NOMO-1 treated with dmso at 0.1 percent for 144 hours (cell line): ENCODE measurements at regions not wholly inside any gene's neighbourhood (a gene's known extent, or its start where the extent isn't known, plus 50 kb on each side); places are given as distances from the start of the nearest gene placed in this dataset.

ENCODE experiments used
- DNase-seq: peaks from one replicate; lab custom pipeline; 2025; ENCODE audit not compliant: unreplicated experiment; lab: John Stamatoyannopoulos, UW

DNA sequence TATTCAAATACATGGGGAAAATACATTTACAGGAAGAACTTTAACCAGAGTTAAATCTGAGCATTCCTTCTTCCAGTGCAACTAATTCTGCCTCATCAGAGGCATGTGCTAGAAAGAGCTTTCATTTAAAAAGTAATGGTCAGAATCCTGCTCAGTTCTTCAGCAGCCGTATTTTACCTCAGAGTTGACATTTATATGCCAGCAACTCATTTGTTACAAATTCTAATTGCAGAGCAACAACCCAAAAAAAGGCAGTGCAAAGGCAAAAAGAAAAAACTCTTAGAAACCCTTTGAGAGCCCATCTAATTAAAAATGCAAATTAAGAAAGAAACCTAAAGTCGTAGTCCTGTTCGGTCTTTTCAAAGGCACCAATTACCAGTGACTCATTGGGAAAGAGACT lies 392.5 kb downstream of the PBX1 start:
- no peak for DNase-seq

DNA sequence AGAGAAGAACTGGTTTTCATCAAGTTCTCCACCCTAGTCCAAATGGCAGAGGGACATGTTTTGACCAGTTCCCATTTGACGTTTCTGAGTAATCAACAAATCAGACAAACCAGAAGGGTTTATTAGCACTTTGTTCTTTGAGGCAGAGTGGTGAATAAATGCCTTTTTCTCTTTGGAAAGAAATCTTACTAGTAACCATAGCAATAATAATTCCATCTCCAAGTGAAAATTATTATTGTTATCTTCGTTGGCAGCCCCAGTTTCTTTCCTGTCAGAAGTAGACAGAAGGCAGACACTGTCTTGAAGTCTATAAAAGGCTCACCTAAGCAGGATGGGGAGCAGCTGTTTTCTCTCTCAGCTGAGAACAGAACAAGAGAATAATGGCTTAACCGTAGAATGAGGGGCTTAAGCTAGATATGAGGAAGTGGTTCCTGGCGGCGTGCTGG lies 391.6 kb downstream of the PBX1 start:
- DNase-seq, result no peak

DNA sequence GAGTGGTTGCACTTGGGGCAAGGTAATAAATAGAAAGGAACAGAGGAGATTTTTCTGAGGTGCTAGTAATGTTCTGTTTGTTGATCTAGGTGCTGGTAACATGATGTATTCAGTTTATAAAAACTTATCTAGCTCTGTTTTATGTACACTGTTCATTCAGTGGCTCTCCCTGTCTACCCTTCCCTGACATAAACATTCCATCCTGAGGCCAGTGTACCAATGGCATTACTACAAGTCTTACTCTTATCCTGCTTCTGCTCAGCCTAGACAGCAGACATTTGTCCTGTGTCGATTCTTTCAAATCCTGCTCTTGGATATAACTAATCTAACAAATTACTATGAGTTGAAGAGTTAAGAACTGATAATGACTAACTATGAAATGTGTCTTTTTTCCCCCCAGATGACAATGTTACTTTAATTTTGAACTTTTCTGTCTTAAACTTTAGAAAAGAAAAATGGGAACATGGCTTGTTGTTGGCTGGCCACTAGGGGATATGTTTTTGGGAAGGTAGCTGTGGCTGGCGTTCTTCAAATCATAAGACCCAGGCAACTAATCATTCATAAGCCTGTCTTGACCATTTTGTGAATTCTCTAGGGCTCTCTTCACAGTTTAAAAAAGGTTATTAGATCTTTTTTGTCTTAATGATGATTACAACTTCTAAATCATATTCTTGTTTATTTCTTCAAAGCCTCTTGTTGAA lies 390.9 kb downstream of the PBX1 start:
- no peak for DNase-seq

DNA sequence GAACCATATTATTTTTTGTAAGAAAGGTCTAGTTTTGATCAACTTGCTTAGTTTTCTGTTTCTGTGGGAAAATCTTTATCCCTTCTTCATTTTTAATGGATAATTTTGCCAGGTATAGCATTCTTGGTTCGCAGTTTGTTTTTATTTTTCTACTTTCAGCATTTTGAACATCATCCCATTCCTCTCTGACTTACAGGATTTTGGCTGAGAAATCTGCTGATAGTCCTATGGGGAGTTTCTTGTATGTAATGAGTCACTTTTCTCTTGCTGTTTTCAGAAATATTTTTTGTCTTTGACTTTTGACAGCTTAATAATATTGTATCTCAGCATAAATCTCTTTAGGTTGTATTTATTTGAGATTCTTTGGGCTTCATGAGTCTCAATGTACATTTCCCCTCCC lies 389.1 kb downstream of the PBX1 start:
- DNase-seq, result no peak

DNA sequence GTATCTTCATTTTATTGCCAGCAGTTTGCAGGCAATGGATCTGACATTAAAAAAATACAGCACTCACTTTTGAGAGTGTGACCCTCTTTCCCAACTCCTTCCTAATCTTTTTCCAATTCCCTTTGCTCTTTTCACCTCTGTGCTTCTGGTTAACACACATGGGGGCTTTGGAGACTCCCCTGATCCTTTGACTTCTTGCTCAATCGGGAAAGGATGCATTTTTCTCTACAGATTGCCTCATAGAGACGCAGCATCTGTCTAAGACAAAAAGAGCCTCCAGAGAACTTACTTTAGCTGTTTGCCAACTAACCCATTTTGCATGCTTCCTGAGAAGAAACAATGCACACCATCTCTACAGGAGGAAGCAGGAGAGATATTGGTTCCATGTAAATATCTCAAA lies 378.3 kb downstream of the PBX1 start:
- DNase-seq, result no peak

DNA sequence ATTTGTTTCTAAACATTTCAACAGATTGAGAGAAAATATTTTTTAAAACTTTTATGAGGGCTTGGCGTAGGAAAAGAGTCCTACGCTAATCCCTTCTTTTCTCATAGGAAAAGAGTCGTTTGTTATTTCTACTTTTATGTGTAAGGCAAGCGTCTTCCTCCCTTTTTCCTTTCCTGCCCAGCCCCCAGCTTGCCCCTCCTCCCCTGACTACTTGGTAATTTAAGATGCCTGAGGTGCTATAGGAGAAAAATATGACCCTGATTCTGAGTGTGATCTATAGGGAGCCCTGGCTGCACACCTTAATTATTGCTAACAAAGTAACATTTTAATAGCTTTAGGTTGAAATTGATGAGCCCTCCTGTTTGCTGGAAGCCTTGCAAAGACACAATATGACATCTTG lies 373.6 kb downstream of the PBX1 start:
- DNase-seq, result no peak

DNA sequence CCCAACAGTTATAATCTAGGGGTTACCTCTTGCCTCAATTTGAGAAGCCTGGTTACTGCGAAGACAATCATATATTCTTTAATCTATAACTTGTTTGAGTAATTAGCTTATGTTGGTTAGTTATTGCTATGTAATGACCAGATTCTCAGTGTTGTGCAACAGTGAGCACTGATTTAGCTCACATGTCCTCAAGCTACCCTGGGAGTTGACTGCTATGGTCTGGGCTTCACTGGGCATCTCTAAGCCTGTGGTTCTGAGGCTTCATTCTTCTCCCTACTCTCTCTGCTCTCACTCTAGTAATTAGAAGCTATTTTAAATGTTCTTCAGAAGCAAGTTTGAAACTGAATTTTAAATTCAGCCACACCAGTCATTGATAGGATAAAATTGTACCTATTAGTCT lies 371.8 kb downstream of the PBX1 start:
- DNase-seq, result no peak

DNA sequence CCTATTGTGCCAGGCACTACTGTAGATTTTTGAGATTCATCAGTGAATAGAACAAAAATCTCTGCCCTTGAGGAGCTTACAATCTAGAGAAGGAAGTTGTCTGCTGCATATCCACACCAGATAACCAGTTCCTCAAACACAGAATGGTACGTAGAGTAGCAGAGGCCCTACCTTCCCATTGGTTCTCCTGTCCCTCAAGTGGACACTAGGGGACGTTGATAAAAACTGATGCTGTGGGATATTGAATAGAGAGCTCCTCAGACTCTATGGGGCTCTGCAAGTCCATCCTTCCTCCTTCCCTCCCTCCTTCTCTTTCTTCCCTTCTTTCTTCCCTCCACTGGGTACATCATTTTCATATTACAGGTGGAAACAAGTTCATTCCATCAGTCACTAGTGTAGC lies 371.3 kb downstream of the PBX1 start:
- DNase-seq, result no peak

DNA sequence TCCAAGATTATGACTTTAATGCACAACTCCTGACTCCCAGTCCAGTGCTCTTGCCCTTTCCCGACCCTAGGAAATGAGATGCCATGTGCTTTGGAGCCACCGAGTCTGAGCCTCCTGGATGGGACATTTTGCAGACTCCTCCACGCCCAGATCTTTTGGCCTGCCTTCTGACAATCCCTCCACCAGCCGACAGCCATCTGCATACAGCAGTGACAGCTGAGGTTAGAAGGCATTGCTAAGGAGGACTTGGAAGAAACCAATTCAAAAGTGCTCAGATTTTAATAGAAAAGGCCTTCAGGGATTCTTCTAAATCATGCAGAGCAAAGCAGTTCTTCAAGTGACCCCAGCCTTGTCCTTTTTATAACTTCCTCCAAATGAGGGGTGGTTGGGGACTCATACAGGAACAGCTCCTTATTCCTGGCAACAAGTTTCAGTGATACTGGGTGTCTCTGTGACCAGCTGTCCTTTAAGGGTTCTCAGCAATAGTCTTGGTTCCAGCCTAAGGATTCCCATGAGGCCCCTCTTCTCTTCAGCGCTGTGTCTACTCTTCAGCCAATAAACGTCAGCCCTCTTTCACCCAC lies 369.3 kb downstream of the PBX1 start:
- no peak for DNase-seq

DNA sequence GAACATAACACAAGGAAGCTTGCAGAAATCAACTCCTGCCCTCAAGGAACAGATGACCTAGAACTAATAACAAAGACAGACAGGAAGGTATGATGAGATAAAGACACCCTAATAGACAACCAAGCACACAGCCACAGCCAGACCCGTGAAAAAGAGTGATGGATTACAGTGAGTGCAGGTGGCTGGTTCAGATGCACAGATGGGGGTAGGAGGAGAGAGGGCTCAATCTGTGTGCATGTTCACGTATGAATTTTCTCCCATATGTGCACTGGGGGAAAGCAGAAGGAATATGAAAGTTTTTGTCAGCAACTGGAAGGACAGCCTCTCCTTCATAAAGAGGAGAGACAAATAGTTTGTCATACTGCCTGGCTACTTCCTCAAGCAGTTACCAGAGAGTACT lies 367.1 kb downstream of the PBX1 start:
- DNase-seq, result no peak

DNA sequence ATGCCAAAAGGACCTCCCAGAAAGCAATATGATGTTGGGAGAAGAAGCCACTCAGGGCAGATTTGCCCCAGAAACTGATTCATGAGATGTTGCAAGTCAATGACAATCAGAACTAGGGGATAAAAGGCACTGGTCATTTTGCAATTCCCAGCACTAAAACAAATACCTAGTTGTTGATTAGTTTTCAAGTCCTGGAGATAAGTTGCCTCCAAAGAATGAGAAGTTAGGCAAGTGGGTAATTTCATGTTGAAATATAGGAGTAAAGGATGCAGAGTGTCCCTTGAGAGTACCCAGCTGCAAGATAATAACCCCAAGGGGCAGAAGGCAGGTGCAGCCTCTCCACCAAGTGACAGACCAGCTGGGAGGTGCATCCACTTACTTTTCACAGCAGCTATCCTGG lies 363.6 kb downstream of the PBX1 start:
- no peak for DNase-seq

DNA sequence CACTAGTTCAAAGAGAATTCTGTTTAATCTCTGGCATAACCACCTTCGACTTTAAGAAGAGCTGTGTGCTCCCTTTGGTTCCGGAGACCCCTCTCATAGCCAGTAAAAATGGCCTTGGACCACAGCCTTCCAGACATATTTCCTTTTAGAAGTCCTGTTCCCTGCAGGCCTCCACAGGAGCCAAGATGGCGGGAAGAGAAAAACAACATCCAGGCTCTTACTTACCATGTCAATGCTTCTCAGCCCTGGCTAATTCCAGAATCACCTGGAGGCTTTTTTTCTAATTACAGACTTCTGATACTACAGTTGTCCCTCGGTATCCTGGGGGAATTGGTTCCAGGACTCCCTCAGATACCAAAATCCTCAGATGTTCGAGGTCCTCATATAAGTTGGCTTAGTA lies 362.5 kb downstream of the PBX1 start:
- no peak for DNase-seq

DNA sequence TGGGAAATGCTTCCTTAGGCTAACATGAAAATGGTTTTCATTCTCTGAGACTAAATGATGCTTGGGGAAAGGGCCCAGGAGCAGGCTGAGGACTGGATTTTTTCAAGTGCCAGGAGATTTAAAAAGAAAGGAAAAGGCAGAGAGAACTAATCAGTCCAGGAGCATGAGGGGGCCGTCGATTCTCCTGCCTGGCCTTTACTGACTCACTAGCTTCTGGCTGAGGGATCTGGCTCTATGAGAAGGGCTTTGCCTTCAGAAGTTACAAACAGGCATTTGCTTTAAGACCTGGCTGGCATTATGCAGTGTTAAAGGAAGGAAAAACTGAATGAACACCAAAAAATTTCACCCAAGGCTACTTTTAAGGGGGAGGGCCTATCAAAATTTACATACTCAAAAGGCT lies 359.2 kb downstream of the PBX1 start:
- DNase-seq, result no peak

DNA sequence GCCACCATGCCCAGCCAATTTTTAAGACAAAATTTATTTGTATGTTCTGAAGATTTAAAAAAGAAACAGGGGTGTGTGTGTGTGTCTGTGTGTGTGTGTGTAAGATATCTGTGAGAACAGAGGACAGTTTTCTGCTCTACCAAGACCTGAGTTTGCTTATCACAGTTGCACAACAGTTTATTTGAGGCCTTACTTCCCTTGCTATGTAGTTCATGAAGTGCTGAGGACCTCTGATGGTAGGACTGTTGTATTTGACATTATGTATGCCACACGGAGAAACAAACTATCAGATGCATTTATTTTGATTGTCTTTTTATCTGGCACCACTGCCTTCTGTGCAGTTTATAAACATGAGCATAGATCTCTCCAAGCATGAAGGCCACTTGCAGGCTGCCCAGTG lies 355.2 kb downstream of the PBX1 start:
- DNase-seq, result no peak

DNA sequence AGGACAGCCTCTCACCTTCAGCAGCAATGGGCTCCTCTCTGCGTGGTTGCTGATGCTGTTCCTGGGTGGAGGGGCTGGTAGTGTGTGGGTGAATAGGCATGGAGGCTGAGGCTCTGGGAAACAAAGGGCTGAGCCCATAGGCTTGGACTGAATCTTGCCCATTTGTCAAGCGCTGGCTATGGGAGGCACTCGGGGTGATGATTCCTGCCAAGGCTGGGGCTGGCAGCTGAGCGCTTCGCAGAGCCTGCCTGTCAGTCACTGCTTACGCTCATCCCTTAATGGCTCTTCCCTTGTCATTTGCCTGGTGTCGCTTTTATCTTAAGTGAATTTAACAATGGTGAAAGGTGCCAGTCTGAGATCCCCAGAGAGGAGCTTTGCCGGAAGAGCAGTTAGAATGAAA lies 353.3 kb downstream of the PBX1 start:
- no peak for DNase-seq

DNA sequence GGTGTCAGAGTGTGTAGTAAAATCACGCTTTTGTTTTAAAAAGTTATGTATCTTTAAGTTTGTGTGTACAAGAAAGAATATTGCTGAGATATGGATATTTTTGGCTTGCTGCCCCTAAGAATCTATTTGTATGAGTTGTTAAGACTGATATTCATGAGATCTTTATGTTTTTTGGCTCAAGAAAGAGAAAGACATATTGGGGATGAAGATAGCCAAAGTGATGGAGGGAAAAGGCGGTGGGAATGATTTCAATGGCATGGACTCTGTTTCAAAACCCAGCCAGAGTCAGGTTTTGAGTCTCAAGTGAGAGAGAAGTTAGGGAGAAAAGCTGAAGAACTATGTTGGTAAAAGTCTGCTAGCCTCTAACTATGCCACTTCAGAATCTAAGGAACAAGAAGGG lies 351.7 kb downstream of the PBX1 start:
- DNase-seq, result no peak

DNA sequence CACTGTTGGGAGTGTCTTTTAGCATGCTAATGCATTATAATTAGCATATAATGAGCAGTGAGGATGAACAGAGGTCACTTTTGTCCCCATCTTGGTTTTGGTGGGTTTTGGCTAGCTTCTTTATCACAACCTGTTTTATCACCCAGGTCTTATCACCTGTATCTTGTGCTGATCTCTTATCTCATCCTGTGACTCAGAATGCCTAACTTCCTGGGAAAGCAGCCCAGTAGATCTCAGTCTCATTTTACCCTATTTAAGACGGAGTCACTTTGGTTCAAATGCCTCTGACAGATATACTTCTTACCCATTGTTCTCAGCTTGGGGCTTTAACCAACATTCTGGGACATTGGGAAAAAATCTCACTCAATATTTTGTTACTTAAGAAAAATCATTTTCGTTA lies 348.7 kb downstream of the PBX1 start:
- DNase-seq, result no peak

DNA sequence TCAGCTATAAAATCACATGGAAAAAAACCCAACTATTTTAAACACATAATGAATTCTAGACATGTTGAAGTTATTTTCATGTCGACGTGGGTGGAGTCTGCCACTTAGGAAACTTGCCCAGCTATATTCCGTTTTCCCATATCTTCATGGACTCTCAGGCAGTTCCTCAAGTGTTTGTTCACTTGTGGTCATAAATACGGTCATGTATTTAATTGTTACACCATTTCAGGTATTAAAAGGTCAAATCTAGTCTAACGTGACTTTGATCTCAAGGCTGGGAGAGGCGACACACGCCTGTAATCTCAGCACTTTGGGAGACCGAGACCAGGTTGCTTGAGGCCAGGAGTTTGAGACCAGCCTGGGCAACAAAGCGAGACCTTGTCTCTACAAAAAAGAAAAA lies 346.9 kb downstream of the PBX1 start:
- no peak for DNase-seq

DNA sequence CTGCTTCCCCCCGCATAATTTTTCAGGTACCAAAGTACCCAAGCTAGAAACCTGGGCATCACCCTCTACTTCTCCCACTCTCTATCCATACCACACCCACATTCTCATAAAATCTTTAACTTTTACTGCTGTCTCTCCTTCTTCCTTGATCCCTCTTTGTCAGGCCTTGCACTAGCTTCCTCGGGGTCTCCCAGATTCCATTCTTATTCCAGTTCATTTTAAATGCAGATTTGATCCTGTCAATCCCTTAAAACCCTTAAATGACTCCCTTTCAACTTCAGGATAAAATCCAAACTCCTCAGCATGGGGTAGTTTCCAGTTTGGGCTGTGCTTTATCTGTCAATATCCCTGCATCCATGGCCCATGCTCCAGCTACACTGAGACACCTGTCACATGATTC lies 343.5 kb downstream of the PBX1 start:
- DNase-seq, result no peak
